ENCODE measurements at regions not wholly inside any gene's neighbourhood (a gene's known extent, or its start where the extent isn't known, plus 50 kb on each side); places are given as distances from the start of the nearest gene placed in this dataset.

GRCh38 chr17:22373911-22374310 lies 681.6 kb downstream of the KCNJ18 start:
- TF ChIP-seq CTCF (IDR thresholded peaks at IDR 0.05 in 4 of 5, conservative IDR thresholded peaks at IDR 0.05 in 1 of 5) (no peak), POLR2A (IDR thresholded peaks at IDR 0.05) (no peak)
